ENCODE measurements at regions not wholly inside any gene's neighbourhood (a gene's known extent, or its start where the extent isn't known, plus 50 kb on each side); places are given as distances from the start of the nearest gene placed in this dataset.

DNA sequence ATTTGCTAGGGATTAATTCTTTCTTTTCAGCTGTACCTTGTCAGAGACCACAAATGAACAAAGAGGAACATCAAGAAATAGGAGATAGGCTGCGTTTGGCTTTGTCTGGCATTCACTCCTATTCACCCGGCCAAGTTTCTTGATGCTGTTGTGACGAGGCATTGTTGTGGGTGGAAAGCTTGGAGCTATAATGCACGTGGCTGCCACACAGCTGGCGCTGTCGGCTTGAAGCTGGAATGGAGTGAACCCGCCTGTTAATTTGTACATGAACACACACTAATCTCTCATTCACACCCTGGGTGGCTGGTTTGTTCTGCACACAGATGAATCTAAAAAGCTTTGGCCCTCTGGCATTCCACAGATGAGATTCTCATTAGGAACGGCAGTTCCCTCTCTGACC lies 274.9 kb upstream of the GYPC start:
- no peak overlapping the region for H3K4me3 ChIP-seq (ENCODE audit: low read length)
- H3K36me3 ChIP-seq (ENCODE audit: control insufficient read depth, insufficient read depth, low read length): no peaks in the 10 kb centered on the region
- H3K27ac ChIP-seq (ENCODE audit: low read length): no peak overlapping the region
- H3K9me3 ChIP-seq (ENCODE audit: control insufficient read depth, low read depth, low read length): no peaks in the 10 kb centered on the region
- no peaks in the 10 kb centered on the region for H3K4me1 ChIP-seq (ENCODE audit: control insufficient read depth, insufficient read depth, low read length)
- H3K27me3 ChIP-seq (ENCODE audit: control insufficient read depth, insufficient read depth, low read length): no peaks in the 10 kb centered on the region
- no CpG with 5 or more reads among the region's 8 CpGs for WGBS (ENCODE audit: insufficient coverage, low lambda C conversion rate)
- no peak for DNase-seq

DNA sequence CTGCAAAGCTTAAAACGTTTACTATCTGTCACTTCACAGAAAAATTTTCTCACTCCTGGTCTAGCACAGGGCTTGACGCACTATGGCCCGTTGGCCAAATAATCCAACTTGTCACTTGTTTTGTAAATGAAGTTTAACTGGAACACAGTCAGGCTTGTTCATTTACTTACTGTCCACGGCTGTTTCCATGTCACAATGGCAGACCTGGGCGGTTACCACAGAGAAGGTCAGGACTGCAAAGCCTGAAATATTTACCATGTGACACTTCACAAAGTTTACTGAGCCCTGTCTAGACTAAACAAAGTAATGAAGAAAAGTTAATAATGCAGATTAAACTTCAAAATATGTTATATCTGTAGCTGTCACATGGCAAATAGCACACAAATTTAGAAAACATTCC lies 273.0 kb upstream of the GYPC start:
- no CpG with 5 or more reads among the region's 5 CpGs for WGBS (ENCODE audit: insufficient coverage, low lambda C conversion rate)

DNA sequence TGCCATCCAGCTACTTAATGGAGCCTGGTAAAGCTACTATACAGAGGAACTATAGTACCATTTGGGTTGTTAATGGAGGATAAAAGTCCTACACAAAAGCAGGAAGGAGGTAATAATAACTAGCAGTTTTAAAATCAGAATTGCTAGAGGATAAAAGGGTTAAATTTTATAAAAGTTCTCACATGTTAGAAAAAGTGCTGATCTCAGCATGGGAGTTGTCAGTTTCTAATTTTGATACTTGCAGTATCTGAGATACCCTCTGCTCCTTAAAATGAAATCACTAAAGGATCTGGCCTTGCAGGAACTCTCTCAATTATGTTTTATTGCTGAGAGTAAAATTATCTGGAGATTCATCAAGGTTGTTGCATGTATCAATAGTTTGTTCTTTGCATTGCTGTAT lies 272.2 kb upstream of the GYPC start:
- no peak overlapping the region for H3K27ac ChIP-seq (ENCODE audit: low read length)
- H3K27me3 ChIP-seq (ENCODE audit: control insufficient read depth, insufficient read depth, low read length): no peaks in the 10 kb centered on the region
- no peak overlapping the region for H3K4me3 ChIP-seq (ENCODE audit: low read length)
- no peak for DNase-seq
- H3K36me3 ChIP-seq (ENCODE audit: control insufficient read depth, insufficient read depth, low read length): no peaks in the 10 kb centered on the region
- no peaks in the 10 kb centered on the region for H3K4me1 ChIP-seq (ENCODE audit: control insufficient read depth, insufficient read depth, low read length)
- H3K9me3 ChIP-seq (ENCODE audit: control insufficient read depth, low read depth, low read length): no peaks in the 10 kb centered on the region

More for the DNA sequence above, 273.0 kb upstream of the GYPC start:
- Histone ChIP-seq H3K27me3 (ENCODE audit: control insufficient read depth, insufficient read depth, low read length) (no peaks in the 10 kb centered on the region), H3K9me3 (ENCODE audit: control insufficient read depth, low read depth, low read length) (no peaks in the 10 kb centered on the region), H3K4me3 (ENCODE audit: low read length) (no peak overlapping the region), H3K27ac (ENCODE audit: low read length) (no peak overlapping the region), H3K36me3 (ENCODE audit: control insufficient read depth, insufficient read depth, low read length) (no peaks in the 10 kb centered on the region), H3K4me1 (ENCODE audit: control insufficient read depth, insufficient read depth, low read length) (no peaks in the 10 kb centered on the region)
- no peak for DNase-seq

DNA sequence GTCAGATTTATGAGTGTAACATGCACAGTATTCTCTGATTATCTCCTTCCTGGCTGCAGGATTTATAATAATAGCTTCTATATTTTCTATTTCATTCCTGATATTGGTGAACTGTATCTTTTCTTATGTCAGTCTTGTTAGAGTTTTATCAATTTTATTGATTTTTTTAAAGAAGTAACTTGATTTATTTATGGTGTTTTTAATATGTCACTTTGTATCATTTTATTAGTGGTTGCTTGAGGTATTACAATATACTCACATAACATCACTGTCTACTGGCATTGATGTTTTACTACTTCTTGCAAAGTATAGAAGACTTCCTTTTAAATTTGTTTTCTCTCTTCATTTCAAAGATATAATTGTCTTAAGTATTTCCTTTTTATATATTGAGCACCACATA lies 270.5 kb upstream of the GYPC start:
- DNase-seq: no peak
- no peaks in the 10 kb centered on the region for H3K9me3 ChIP-seq (ENCODE audit: control insufficient read depth, low read depth, low read length)
- no peaks in the 10 kb centered on the region for H3K27me3 ChIP-seq (ENCODE audit: control insufficient read depth, insufficient read depth, low read length)
- no peak overlapping the region for H3K4me3 ChIP-seq (ENCODE audit: low read length)
- no peaks in the 10 kb centered on the region for H3K36me3 ChIP-seq (ENCODE audit: control insufficient read depth, insufficient read depth, low read length)
- H3K4me1 ChIP-seq (ENCODE audit: control insufficient read depth, insufficient read depth, low read length): no peaks in the 10 kb centered on the region
- no peak overlapping the region for H3K27ac ChIP-seq (ENCODE audit: low read length)

DNA sequence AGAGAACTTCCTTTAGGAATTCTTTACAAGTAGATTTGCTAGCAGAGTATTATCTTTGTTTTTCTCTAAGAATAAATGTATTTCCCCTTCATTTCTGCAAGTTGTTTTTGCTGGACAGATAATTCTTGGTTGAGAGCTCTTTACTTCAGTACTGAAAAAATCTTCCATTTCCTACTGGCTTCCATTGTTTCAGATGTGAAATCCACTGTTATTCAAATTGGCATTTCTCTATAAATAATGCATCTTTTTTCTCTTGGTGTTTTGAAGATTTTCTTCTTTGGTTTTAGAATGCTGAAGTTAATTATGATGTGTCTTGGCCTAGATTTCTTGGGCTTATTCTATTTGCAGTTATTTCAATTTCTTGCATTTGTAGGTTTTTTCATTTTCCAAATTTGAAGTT lies 270.0 kb upstream of the GYPC start:
- no peaks in the 10 kb centered on the region for H3K27me3 ChIP-seq (ENCODE audit: control insufficient read depth, insufficient read depth, low read length)
- H3K4me1 ChIP-seq (ENCODE audit: control insufficient read depth, insufficient read depth, low read length): no peaks in the 10 kb centered on the region
- H3K36me3 ChIP-seq (ENCODE audit: control insufficient read depth, insufficient read depth, low read length): no peaks in the 10 kb centered on the region

DNA sequence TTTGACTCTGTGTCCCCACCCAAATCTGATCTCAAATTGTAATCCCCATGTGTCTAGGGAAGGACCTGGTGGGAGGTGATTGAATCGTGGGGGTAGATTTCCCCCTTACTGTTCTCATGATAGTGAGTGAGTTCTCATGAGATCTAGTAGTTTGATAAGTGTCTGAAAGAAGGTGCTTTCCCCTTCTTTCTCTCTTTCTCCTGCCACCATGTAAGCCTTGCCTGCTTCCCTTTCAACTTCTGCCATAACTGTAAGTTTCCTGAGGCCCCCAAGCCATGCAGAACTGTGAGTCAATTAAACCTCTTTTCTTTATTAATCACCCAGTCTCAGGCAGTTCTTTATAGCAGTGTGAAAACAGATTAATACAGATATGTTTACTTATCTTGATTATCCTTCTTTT lies 266.5 kb upstream of the GYPC start:
- DNase-seq: no peak
- Histone ChIP-seq H3K4me3 (ENCODE audit: low read length) (no peak overlapping the region), H3K27ac (ENCODE audit: low read length) (no peak overlapping the region), H3K36me3 (ENCODE audit: control insufficient read depth, insufficient read depth, low read length) (no peaks in the 10 kb centered on the region), H3K27me3 (ENCODE audit: control insufficient read depth, insufficient read depth, low read length) (no peaks in the 10 kb centered on the region), H3K9me3 (ENCODE audit: control insufficient read depth, low read depth, low read length) (no peaks in the 10 kb centered on the region), H3K4me1 (ENCODE audit: control insufficient read depth, insufficient read depth, low read length) (no peaks in the 10 kb centered on the region)
- WGBS (ENCODE audit: insufficient coverage, low lambda C conversion rate): no CpG with 5 or more reads among the region's 1 CpG

More for the DNA sequence above, 270.0 kb upstream of the GYPC start:
- Histone ChIP-seq H3K9me3 (ENCODE audit: control insufficient read depth, low read depth, low read length) (no peaks in the 10 kb centered on the region), H3K4me3 (ENCODE audit: low read length) (no peak overlapping the region), H3K27ac (ENCODE audit: low read length) (no peak overlapping the region)
- no peak for DNase-seq

DNA sequence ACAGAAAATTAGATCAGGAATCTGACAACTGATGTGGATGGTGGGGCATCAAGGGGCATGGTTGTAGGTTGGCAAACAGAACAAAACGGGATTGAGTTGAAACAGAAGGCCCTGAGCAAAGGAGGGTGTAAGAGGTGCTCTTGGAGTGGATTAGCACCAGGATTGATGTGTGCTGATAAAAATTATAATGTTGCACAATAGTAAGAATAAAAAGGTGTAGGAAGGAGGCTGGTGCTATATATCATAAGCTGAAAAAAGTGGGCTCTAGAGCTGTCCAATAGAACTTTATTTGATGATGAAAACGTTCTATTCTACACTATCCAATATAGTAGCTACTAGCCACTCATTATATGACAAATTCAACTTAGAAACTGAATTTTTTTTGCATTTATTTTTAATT lies 263.1 kb upstream of the GYPC start:
- 60% methylated on average over 2 of the region's 2 CpGs for WGBS (ENCODE audit: insufficient coverage, low lambda C conversion rate)
- DNase-seq: no peak

DNA sequence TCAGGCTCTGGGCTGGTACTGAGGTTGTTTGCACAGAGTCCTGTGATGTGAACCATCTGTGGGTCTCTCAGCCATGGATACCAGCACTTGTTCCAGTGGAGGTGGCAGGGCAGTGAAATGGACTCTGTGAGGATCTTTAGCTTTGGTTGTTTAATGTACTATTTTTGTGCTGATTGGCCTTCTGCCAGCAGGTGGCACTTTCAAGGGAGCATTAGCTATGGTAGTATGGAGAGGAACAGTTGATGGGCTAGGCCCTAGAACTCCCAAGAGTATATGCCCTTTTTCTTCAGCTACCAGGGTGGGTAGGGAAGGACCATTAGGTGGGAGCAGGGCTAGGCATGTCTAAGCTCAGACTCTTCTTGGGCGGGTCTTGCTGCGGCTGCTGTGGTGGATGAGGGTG lies 257.0 kb upstream of the GYPC start:
- H3K27ac ChIP-seq (ENCODE audit: low read length): no peak overlapping the region
- no peak overlapping the region for H3K4me3 ChIP-seq (ENCODE audit: low read length)
- no peaks in the 10 kb centered on the region for H3K36me3 ChIP-seq (ENCODE audit: control insufficient read depth, insufficient read depth, low read length)
- H3K4me1 ChIP-seq (ENCODE audit: control insufficient read depth, insufficient read depth, low read length): no peaks in the 10 kb centered on the region
- H3K27me3 ChIP-seq (ENCODE audit: control insufficient read depth, insufficient read depth, low read length): no peaks in the 10 kb centered on the region
- H3K9me3 ChIP-seq (ENCODE audit: control insufficient read depth, low read depth, low read length): no peaks in the 10 kb centered on the region
- DNase-seq: no peak
- WGBS (ENCODE audit: insufficient coverage, low lambda C conversion rate): no CpG with 5 or more reads among the region's 2 CpGs

More for the DNA sequence above, 263.1 kb upstream of the GYPC start:
- no peak overlapping the region for H3K27ac ChIP-seq (ENCODE audit: low read length)
- H3K36me3 ChIP-seq (ENCODE audit: control insufficient read depth, insufficient read depth, low read length): no peaks in the 10 kb centered on the region
- no peak overlapping the region for H3K4me3 ChIP-seq (ENCODE audit: low read length)
- no peaks in the 10 kb centered on the region for H3K4me1 ChIP-seq (ENCODE audit: control insufficient read depth, insufficient read depth, low read length)
- H3K27me3 ChIP-seq (ENCODE audit: control insufficient read depth, insufficient read depth, low read length): no peaks in the 10 kb centered on the region
- no peaks in the 10 kb centered on the region for H3K9me3 ChIP-seq (ENCODE audit: control insufficient read depth, low read depth, low read length)

DNA sequence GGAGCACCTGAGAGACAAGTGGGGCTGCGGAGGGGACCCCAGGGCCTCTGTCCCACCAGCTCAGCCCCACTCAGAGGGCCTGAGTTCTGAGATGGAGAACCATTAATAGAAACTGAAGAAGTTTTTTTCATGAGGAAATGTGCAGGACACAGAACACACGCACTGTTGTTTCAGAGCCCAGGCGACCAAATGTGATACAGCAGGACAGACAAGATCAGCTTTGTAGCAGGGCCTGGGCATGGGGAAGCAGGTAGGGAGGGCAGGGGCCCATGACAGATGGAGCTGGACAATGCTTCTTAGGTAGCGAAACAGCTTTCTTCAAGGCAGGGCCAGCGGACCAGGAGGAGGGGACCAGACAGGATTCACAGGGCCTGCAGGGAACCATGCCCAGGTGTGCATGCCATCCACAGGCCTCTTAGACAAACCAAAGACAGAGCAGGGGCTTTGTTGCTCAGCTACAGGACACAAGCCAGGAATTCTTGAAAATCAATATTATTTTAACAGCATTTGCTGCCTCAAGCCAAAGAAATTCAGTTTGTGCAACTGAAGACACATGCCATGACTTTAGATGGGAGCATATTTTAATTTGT lies 252.8 kb upstream of the GYPC start:
- Histone ChIP-seq H3K4me1 (ENCODE audit: control insufficient read depth, insufficient read depth, low read length) (no peaks in the 10 kb centered on the region), H3K27ac (ENCODE audit: low read length) (no peak overlapping the region)
- WGBS (ENCODE audit: insufficient coverage, low lambda C conversion rate): no CpG with 5 or more reads among the region's 5 CpGs

DNA sequence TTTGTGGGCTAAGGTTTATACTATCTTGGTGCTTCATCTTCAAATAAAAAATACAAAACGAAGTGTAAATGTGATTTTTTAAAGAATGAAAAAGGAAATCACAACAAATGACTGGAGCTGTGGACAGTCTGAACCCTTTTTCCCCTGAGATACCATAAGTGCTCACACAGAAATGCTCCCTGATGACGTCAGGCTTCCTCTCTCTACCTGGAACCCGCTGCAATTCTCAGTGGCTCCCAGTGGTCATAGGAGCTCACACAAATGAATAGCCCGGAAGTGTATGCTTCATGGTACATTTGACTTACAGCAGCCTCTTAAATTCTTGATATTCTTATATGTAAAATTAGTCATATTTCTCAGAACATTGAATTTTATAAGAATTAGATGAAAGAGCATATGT lies 249.7 kb upstream of the GYPC start:
- no peak overlapping the region for H3K4me3 ChIP-seq (ENCODE audit: low read length)
- DNase-seq: no peak
- no CpG with 5 or more reads among the region's 4 CpGs for WGBS (ENCODE audit: insufficient coverage, low lambda C conversion rate)
- H3K4me1 ChIP-seq (ENCODE audit: control insufficient read depth, insufficient read depth, low read length): no peaks in the 10 kb centered on the region
- no peaks in the 10 kb centered on the region for H3K27me3 ChIP-seq (ENCODE audit: control insufficient read depth, insufficient read depth, low read length)
- H3K27ac ChIP-seq (ENCODE audit: low read length): no peak overlapping the region
- H3K9me3 ChIP-seq (ENCODE audit: control insufficient read depth, low read depth, low read length): no peaks in the 10 kb centered on the region
- no peaks in the 10 kb centered on the region for H3K36me3 ChIP-seq (ENCODE audit: control insufficient read depth, insufficient read depth, low read length)

More for the DNA sequence above, 252.8 kb upstream of the GYPC start:
- Histone ChIP-seq H3K36me3 (ENCODE audit: control insufficient read depth, insufficient read depth, low read length) (no peaks in the 10 kb centered on the region), H3K27me3 (ENCODE audit: control insufficient read depth, insufficient read depth, low read length) (no peaks in the 10 kb centered on the region), H3K9me3 (ENCODE audit: control insufficient read depth, low read depth, low read length) (no peaks in the 10 kb centered on the region), H3K4me3 (ENCODE audit: low read length) (no peak overlapping the region)
- no peak for DNase-seq

DNA sequence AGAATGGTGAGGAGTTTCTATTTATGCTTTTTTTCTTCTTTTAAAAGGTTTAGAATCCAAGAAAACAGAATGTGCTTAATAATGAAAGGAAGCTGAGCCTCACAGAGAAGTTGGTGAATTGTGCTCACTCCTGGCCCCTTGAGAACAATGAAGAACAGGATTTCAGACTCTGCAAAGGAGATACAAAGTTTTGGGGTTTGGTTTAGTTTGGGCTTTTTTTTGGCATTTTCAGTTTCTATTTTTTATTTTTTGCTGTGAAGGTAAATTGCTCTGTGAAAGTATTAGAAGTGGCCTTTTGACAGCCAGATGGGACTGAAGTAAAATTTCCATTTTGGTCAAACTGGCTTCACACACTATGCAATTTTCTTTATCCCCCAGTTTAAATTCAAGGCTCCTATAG lies 247.3 kb upstream of the GYPC start:
- no peak for DNase-seq
- H3K27me3 ChIP-seq (ENCODE audit: control insufficient read depth, insufficient read depth, low read length): no peaks in the 10 kb centered on the region
- no peaks in the 10 kb centered on the region for H3K36me3 ChIP-seq (ENCODE audit: control insufficient read depth, insufficient read depth, low read length)
- H3K27ac ChIP-seq (ENCODE audit: low read length): no peak overlapping the region
- H3K9me3 ChIP-seq (ENCODE audit: control insufficient read depth, low read depth, low read length): no peaks in the 10 kb centered on the region
- H3K4me1 ChIP-seq (ENCODE audit: control insufficient read depth, insufficient read depth, low read length): no peaks in the 10 kb centered on the region
- H3K4me3 ChIP-seq (ENCODE audit: low read length): no peak overlapping the region
